ENCODE measurements at regions not wholly inside any gene's neighbourhood (a gene's known extent, or its start where the extent isn't known, plus 50 kb on each side); places are given as distances from the start of the nearest gene placed in this dataset.
A peak's percentile ranks its signal among the peaks of the same experiment; 100 is the strongest.

GRCh38 chr15:100787567-100788417 is 91.8 kb upstream of the ALDH1A3 start:
- TF ChIP-seq, protein P1, sequence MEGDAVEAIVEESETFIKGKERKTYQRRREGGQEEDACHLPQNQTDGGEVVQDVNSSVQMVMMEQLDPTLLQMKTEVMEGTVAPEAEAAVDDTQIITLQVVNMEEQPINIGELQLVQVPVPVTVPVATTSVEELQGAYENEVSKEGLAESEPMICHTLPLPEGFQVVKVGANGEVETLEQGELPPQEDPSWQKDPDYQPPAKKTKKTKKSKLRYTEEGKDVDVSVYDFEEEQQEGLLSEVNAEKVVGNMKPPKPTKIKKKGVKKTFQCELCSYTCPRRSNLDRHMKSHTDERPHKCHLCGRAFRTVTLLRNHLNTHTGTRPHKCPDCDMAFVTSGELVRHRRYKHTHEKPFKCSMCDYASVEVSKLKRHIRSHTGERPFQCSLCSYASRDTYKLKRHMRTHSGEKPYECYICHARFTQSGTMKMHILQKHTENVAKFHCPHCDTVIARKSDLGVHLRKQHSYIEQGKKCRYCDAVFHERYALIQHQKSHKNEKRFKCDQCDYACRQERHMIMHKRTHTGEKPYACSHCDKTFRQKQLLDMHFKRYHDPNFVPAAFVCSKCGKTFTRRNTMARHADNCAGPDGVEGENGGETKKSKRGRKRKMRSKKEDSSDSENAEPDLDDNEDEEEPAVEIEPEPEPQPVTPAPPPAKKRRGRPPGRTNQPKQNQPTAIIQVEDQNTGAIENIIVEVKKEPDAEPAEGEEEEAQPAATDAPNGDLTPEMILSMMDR (IDR thresholded peaks at IDR 0.05; ENCODE audit: borderline replicate concordance, control extremely low read depth, extremely low read depth, insufficient read depth, missing control alignments) = no peak
- DNase-seq (ENCODE audit: low spot score) = peak; percentile 12
- in situ Hi-C loops (cut with MboI; ENCODE audit: low sequenced_read_pairs, unreplicated experiment) = no loop called here

DNA sequence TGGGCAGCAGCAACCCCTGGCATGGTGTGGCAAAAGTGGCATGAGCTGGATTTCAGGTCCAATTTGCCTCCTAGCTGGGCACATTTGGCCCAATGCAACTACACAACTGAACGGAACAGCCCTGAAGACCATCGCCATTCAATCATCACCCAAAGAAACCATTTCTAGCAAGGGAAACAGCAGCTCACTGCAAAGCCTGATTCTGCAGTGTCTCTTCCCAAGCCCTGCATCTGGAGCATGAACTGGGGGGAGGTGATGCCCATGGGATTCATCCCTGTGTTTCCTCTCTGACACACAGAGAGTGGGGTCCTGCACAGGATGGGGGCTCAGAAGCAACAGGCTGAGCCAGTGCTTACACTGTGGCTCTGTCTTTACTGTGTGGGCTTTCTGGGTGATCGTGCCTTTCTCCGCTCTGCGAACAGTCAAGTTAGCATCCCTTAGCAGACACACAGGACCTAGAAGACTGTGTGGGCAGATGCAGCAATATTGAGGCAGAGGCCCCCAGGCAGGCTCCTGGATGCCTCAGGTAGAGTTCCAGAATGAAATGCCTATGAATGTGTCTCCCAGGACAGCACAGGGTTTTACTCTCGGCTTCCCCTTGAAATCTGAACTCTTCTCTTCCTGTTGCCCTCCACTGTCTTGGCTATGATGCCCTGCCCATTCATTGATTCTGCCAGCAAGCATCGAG is 91.1 kb upstream of the ALDH1A3 start:
- TF ChIP-seq, protein P1 (IDR thresholded peaks at IDR 0.05; ENCODE audit: borderline replicate concordance, control extremely low read depth, extremely low read depth, insufficient read depth, missing control alignments) = no peak
- DNase-seq (ENCODE audit: low spot score) = peak; percentile 16
- in situ Hi-C loops (cut with MboI; ENCODE audit: low sequenced_read_pairs, unreplicated experiment) = no loop called here

DNA sequence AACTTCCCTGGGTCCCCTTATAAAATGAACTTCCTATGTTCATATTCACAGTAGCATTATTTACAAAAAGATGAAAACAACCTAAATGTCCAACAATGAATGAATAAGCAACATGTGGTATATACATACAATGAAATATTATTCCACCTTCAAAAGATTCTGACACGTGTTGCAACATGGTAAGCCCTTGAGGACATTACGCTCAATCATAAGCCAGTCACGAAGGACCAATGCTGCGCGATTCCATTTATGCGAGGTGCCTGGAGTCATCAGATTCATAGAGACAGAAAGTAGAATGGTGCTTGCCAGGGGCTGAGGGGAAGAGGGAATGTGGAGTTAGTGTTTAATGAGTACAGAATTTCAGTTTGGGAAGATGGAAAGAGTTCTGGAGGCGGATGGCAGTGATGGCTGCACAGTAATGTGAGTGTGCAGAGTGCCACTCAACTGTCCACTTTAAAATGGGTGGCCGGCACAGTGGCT is 88.8 kb upstream of the ALDH1A3 start:
- in situ Hi-C loops (cut with MboI; ENCODE audit: low sequenced_read_pairs, unreplicated experiment) = no loop called here
- no peak for DNase-seq (ENCODE audit: low spot score)
- TF ChIP-seq, protein P1 (IDR thresholded peaks at IDR 0.05; ENCODE audit: borderline replicate concordance, control extremely low read depth, extremely low read depth, insufficient read depth, missing control alignments) = no peak

DNA sequence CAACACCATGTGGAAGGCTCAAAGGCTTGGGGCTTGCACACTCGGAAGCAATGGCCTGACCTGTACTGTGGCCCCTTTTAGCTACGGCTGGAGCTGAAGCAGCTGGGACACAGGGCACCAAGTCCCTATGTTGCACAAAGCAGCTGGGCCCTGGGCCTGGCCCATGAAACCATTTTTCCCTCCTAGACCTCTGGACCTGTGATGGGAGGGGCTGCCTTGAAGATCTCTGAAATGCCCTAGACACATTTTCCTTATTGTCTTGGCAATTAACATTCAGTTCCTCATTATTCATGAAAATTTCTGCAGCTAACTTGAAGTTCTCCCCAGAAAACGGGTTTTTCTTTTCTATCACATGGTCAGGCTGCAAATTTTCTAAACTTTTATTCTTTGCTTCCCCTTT is 85.6 kb upstream of the ALDH1A3 start:
- no peak for DNase-seq (ENCODE audit: low spot score)
- TF ChIP-seq, protein P1 (IDR thresholded peaks at IDR 0.05; ENCODE audit: borderline replicate concordance, control extremely low read depth, extremely low read depth, insufficient read depth, missing control alignments) = no peak
- in situ Hi-C loops (cut with MboI; ENCODE audit: low sequenced_read_pairs, unreplicated experiment) = no loop called here

DNA sequence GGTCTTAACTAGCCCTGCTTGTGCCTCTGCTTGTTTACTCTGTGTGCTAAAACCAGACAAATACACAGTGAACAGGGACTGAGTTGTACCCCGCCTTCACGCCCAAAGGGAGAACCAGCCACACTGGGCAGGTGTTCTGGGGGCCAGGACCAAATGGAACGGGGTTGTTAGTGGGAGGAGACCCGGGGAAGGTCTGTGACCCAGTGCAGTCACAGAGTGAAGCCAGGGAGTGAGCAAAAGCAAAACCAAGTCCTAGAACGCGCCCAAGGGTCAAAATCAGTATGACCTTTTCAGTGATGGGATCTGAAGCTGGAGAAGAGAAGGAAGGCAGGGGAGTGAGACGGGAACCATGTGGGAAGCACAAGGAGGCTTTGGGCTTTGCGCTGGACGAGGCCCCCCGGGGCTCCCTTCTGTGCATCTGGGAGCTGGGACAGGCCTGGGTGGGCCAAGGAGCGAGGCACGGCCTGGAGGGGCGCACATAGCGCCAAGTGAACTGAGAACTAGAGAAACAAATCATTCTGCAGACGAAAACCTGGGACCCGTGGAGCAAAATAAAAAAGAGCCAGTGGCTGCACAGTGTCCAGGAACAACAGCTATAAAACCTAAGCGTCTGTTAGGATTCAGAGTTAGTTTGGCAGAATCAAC is 78.3 kb upstream of the ALDH1A3 start:
- in situ Hi-C loops (cut with MboI; ENCODE audit: low sequenced_read_pairs, unreplicated experiment) = no loop called here

More for the DNA sequence above, 78.3 kb upstream of the ALDH1A3 start:
- no peak for DNase-seq (ENCODE audit: low spot score)
- TF ChIP-seq, protein P1 (IDR thresholded peaks at IDR 0.05; ENCODE audit: borderline replicate concordance, control extremely low read depth, extremely low read depth, insufficient read depth, missing control alignments) = no peak

Measured in GM13976 (cell line).